HG02938 (cell line): ENCODE measurements at regions not wholly inside any gene's neighbourhood (a gene's known extent, or its start where the extent isn't known, plus 50 kb on each side); places are given as distances from the start of the nearest gene placed in this dataset.
"Not testable (repeated sequence)": the region's sequence is repeated elsewhere in the genome, so short reads cannot be mapped to it uniquely, and the experiment has no call there.

Source experiments
- ATAC-seq: cut with Tn5 transposase; IDR thresholded peaks from one replicate; pipeline ENCODE4 v1.9.1; 2021; ENCODE audit warnings: mild to moderate bottlenecking, moderate library complexity; ENCODE audit not compliant: unreplicated experiment

DNA sequence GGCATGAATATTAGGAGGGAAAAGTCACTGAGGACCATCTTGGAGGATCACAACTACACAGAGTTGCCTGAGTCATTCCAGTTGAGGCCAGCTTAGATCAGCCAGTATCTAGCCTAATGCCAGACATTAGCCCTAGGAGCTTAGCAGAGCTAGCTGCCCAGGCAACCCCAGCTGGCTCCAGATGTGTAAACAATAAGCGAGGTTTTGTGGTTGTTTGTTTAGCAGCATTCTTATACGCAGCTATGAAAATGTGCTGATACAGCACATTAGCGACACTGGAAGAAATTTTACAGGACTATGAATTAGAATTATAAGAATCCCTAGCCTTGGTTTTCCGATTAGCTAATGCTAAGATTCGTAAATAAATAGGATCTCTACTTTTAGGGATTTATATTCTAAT lies 59.3 kb downstream of the BTBD3 start:
- no peak for ATAC-seq

DNA sequence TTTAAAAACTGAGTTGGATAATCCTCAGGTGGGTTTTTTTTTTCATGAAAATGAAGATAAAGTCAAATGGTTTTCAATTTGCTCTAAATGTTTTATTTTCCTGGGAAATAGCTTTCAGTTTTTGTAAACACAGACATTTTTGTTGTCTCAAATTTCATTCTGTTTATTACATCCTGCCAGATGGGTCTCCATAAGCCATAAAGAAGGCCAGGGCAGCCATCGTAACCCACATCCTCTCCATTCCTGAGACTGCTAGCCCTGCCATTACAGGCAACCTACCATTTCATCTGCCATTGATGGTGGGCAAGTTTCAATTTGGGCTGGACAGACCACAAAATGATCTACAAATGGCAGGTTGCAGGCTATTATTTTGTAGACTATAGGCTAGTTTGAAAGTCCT lies 60.8 kb downstream of the BTBD3 start:
- ATAC-seq: no peak

- no peak for ATAC-seq
These were observed 61.8 kb downstream of the BTBD3 start for GRCh38 chr20:11979306-11979990.

DNA sequence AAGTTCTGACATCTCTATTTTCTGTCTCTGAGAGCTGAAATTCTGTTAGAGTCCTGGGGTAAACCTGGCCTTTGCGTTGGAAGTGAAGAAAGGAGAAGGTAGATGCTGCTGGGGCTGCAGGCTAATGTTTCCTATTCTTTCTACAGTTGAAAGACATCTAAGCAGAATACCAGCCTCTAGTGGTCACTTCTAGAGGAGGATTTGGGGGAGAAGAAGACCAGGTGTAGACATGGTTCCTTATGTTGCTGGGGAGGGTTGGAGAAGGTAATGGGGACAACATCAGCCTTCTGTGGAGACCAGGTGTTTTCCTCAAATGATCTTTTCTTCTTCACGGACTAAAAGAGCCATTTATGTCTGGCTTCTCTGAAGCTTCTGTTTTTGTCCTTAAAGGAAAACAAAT lies 62.6 kb downstream of the BTBD3 start:
- no peak for ATAC-seq

- no peak for ATAC-seq
These were observed 63.8 kb downstream of the BTBD3 start for GRCh38 chr20:11981366-11981947.

- ATAC-seq: no peak
These were observed 64.7 kb downstream of the BTBD3 start for GRCh38 chr20:11982289-11982954.

DNA sequence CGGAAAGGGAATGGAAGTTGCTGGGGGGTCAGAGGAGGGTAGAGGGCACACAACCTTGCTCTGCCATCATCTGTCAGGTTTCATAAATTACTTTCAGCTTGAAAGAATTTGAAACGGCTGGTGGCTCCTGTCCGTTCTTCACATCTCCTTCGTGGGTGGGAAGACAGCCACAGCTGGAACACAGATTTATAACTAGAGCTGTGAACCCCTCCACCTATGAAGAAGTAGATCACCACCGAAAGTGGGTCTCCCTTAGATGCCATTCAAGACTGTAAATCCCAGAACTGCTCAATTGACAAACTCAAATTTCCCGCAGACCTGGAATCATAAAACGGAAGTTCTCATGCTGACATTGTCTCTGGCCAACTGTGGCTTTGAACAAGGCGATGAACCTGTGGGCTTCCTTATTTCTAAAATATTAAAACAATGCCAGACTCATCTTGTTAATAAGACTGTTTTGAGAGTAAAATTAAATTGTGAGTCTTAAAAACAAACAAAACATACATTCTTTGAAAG lies 65.3 kb downstream of the BTBD3 start:
- ATAC-seq: no peak

- no peak for ATAC-seq
These were observed 69.3 kb downstream of the BTBD3 start for GRCh38 chr20:11986954-11987353.

DNA sequence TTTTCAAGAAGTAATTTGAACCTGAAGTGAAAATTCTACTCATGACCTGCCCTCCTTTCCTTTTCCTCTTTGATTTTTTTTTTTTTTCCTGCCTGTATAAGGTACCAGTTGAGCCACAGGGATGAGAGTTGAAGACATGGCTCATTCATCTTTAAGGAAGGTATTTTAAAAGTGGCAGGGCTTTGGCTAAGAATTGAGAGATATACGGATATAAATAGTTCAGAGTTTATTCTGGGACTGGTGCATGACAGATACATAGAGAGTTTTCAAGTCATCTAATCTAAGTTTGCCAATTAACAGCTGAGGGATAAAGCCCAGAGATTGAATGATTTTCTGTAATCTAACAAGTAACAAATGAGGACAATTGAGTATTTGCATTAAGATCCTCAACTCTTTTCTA lies 69.8 kb downstream of the BTBD3 start:
- ATAC-seq: no peak

GRCh38 chr20:11989018-11989771 lies 71.5 kb downstream of the BTBD3 start:
- ATAC-seq: no peak

GRCh38 chr20:11992426-11992825 lies 74.7 kb downstream of the BTBD3 start:
- ATAC-seq: no peak

DNA sequence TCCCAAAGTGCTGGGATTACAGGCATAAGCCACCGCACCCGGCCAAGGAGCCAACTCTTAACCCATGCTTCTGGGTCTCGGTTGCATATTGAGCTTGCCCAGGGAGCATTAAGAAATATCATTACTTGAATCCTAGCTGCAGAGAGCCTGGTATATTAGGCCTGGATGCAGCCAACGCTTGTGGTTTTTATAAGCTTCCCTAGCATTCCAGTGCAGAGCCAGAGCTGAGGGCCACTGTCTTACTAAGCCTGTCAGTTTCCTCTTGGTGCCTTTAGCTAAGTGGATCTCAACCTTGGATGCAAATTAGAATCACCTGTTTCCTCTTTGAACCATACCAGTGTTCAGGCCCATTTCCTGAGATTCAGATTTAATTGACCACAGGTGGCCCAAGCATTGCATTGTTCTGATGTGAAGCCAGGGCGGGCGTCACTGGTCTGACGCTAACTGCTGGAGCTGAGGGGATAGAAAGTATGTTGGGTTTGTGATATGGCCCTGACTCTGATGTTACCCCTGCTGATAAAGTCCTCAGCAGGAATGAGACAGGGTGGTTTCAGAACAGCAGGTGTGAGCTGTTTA lies 76.3 kb downstream of the BTBD3 start:
- no peak for ATAC-seq

DNA sequence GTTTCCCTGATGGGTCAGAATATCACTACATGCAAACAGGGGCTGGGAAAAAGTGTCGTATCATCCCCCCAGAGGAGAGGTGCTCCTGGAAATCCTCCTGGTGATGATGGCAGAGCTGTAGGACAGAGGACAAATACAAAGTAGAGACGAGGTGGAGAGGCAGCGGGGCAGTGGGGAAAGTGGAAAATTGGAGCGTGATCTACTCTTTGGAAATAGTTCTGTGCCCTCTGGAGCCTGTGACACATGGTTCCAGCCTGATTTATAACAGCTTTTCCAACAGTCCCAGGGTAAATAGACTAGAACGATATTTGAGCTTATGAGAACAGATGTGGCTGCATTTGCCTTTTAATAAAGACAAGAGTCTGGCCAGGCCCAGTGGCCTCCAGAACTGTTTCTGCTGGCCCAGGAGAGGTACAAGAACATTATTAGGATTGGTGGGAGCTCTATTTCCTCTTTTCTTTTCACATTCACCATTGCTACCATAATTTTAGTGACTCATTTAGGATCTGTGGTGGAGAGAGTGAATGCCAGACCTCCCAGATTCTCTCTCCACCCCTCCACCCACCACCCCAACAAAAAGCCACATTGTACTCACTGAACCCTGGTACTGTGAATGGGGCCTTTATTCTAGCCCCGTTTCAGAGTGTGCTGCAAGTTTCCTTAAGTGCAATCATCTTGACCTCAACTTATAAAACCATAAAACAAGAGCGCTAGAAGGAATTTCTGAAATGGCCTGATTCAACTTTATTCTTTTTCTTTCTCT lies 78.3 kb downstream of the BTBD3 start:
- ATAC-seq: no peak

DNA sequence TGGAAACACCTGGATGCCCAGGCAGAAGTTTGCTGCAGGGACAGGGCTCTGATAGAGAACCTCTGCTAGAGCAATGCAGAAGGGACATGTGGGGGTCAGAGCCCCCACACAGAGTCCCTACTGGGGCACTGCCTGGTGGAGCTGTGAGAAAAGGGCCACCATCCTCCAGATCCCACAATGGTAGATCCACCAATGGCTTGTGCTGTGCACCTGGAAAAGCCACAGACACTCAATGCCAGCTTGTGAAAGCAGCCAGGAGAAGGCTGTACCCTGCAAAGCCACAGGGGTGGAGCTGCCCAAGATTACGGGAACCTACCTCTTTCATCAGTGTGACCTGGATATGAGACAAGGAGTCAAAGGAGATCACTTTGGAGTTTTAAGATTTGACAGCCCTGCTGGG lies 87.1 kb downstream of the BTBD3 start:
- not testable (repeated sequence) for ATAC-seq

- no peak for ATAC-seq
These were observed 94.8 kb downstream of the BTBD3 start for GRCh38 chr20:12012241-12013222.

DNA sequence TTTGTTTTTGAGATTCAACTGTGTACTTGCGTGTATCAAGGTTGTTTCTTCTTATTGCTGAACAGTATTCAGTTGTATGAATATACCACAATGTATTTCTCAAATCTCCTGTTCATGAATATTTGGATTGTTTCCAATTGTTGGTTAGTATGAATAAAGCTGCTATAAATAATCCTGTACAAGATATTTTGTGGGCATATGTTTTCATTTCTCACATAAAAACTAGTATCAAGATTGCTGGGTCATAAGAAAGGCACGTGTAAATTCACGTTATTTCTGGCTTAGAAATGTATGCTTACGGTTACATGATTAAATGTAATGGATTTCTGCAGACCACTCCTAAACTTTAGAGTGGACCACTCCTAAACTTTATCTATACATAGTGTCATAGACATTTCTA lies 96.6 kb downstream of the BTBD3 start:
- ATAC-seq: no peak

DNA sequence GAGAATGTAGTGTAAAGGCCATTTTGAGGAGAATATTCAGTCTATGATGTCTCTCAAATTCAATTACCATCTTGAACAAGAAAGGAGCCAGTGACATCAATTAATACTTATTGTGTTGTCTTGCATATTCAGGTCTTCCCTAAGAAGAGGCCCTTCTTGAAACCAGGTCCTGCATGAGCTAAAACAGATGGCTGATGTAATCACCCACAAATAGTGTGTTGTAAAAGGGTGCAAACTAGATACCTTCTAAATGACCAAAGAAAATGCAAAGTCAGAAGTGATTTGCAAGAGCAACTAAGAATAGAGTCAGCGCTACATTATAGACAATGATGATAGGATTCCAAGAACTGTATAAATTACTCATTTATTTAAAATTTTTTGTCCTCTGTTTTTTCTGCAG lies 97.0 kb downstream of the BTBD3 start:
- ATAC-seq: no peak

- no peak for ATAC-seq
These were observed 98.6 kb downstream of the BTBD3 start for GRCh38 chr20:12016291-12016690.

DNA sequence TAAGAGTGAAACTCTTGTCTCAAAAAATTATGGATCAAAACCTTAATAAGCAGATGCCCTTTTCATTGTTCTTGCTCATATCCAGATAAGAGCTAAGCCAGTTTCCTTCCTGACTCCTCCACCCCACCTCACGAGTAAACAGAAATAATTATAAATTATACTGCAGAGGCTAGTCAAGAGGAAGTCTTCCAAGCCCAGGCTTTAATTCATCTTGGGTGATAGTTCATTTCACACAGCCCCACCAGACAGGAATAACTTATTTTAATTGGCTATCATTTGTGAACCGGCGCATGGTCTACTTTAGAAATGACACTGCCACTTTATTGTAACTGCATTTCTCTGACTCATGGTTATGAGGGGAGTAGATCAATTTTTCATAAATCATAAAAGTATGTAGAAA lies 102.0 kb downstream of the BTBD3 start:
- ATAC-seq: no peak
